Stimulated activated CD4-positive, alpha-beta T cell treated with anti-CD3 and anti-CD28 coated beads, Interleukin-12 subunit alpha, Interleukin-12 subunit beta, amount 100 ng/mL, for 24 hours (primary cell): ENCODE measurements at regions not wholly inside any gene's neighbourhood (a gene's known extent, or its start where the extent isn't known, plus 50 kb on each side); places are given as distances from the start of the nearest gene placed in this dataset.

Source experiments
- DNase-seq, 2 experiments: peaks; one replicate each; pipeline ENCODE4 v3.0.0-alpha.2; 2020; ENCODE audit warnings: low read depth in 2 of 2

GRCh38 chr1:234536741-234537140, 57.8 kb upstream of the TARBP1 start:
- no peak for DNase-seq

- DNase-seq = no peak
These were observed 57.0 kb upstream of the TARBP1 start for GRCh38 chr1:234535763-234536515.

DNA sequence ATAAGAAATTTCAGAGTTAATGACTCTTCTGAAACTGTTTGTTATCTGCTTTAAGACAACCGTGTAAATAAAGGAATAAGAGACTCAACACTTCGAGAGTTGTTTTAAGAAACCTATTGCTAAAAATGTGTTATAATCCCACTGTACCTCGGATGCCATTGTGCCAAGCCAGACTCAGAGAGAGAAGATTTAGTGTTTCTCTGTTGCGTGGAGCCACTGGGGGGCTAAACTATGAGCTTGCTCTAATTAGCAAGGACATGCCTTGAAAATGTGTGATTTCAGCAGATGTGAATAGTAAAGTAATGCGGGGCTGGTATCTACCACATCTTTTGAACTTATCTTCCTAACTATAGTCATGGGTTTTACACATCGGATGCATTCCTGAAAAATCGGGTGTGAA, 56.2 kb upstream of the TARBP1 start:
- DNase-seq = no peak

DNA sequence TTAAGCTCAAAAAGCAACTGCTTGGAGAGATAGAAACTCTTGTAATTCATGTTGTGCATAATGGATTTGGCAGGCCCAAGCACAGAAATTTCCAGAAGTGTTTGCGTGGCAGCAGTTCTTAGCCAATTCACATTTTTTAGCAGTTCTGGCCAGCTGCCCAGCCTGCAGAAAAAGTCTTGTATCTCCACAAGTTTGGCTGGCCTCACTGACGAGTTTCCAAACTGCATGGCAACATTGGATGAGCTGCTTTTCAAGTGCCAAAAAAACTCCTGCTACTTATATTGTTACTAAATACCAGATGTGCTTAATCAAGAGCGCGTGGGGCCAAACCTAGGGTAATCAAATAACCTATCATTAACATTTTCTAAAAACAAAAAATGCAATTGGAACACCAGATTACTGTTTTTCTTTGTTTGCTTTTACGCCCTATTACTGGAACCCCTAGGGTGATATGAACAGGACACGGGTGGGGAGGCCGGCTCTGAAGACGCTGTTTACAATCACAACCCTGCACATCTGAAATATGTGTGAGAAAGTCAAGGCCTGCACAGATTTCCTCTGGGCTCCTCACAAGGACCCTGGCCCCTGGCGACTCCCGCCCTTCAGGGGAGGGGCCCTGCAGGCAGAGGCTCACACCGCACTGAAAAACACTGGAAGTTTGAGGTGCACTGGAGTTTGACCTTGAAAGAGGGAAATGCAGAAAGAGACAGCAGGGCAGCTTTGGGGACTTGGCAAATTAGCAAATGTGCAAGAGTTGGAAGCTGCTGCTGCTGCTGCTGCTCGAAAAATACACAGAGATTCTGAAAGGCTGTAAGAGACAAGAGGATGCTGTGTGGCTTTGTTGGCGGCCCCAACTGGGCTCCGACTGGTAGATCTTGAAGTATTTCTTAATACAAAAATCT, 55.2 kb upstream of the TARBP1 start:
- DNase-seq = no peak

DNA sequence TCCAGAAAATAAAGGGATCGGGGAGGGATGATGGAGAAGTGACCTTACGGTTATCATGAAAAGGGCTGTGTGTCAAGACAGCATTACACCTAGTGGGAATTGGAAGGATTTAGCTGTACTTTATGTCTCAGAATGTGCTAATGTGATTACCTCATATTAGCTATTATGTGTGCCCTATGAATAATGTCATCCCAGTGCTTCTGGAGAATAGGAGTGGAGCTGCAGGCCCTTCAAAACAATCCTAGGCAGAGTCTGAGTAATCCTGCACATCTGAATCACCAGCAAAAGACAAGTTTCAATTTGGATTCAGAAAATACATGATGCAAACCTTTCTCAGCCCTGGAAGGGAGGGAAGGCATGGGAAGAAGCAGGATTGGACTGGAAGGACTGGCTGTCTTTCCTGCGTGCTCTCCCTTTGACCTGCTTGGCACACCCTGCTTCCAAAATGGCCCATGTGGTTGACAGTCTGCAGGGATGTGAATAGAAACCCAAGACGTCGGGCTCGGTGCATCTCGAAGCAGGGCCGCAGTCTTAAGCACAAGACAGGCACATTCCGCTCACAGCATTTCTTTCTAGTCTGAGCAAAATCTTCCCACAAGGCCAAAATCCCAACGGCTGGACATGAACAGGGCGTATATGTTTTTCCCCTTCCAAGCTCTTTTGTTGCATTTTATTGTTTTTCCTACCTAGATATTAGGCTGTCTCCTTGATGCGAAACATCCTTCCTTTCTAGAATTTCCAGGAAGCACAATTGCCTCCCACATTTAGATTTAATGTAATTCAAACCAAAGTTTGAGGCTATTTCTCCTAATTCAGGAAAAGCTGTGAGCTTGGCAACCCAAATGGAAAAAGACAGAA, 54.3 kb upstream of the TARBP1 start:
- no peak for DNase-seq

GRCh38 chr1:234532503-234532922, 53.5 kb upstream of the TARBP1 start:
- no peak for DNase-seq

DNA sequence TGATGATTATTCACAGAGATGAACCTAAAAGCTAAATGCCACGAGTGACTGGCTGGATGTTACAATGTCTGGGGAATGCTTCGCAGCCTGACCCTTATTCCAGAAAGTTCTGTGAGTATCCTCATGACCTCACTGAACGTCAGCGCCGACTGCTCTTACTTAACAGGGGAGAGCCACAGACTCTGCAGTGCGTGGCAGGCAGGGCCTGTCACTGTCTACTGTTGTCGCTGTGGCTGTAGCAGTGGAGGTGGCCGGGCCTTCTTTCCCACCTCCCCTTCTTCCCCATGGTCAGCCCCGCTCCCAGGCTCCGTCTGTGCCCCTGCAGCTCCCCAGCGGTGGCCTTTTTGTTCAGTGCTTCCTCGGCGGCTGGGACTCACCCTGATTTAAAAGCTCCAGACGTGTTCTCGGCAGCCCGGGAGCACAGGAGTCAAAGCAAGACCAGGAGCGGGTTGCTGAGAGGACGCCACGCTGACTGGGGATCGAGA, 52.2 kb upstream of the TARBP1 start:
- DNase-seq = no peak

GRCh38 chr1:234530672-234531071, 51.7 kb upstream of the TARBP1 start:
- no peak for DNase-seq

GRCh38 chr1:234529950-234530237, 50.9 kb upstream of the TARBP1 start:
- no peak for DNase-seq

GRCh38 chr1:234529095-234529949, 50.3 kb upstream of the TARBP1 start:
- DNase-seq = no peak
